OCI-LY3 (cell line): ENCODE measurements at regions not wholly inside any gene's neighbourhood (a gene's known extent, or its start where the extent isn't known, plus 50 kb on each side); places are given as distances from the start of the nearest gene placed in this dataset.

Experiments
- H2AFZ ChIP-seq: fragments of 200-600, 300-600 bp; shearing (Covaris generic); 2 replicates; pipeline ENCODE4 v1.6.0; 2014; ENCODE audit warnings: antibody characterized with exemption, low read depth, low read length
- H3K27ac ChIP-seq: fragments of 200-600, 300-600 bp; sonication (generic); 2 replicates; pipeline ENCODE4 v1.5.1; 2014; ENCODE audit warnings: mild to moderate bottlenecking, low read length, moderate library complexity, mixed read lengths
- H3K27me3 ChIP-seq: fragments of 200-600, 300-600 bp; sonication (generic); 2 replicates; pipeline ENCODE4 v1.6.1; 2014; ENCODE audit warnings: low read depth, low read length, mixed read lengths
- H3K36me3 ChIP-seq: fragments of 200-600, 300-600 bp; sonication (generic); replicated peaks from 2 replicates; pipeline ENCODE3; 2014; ENCODE audit warnings: low read depth, low read length, mixed read lengths
- H3K4me1 ChIP-seq: fragments of 300-600, 200-600 bp; sonication (generic); 2 replicates; pipeline ENCODE4 v1.6.1; 2014; ENCODE audit warnings: low read length, mixed read lengths
- H3K4me2 ChIP-seq: fragments of 200-600, 300-600 bp; sonication (generic); 2 replicates; pipeline ENCODE4 v1.6.1; 2014; ENCODE audit warnings: low read length, mixed read lengths
- H3K4me3 ChIP-seq: fragments of 300-600, 200-600 bp; sonication (generic); 2 replicates; pipeline ENCODE4 v1.5.1; 2014; ENCODE audit warnings: antibody characterized with exemption, mild to moderate bottlenecking, low read length, moderate library complexity
- H3K79me2 ChIP-seq: fragments of 300-600, 200-600 bp; shearing (Covaris generic); 2 replicates; pipeline ENCODE4 v1.6.1; 2014; ENCODE audit warnings: mild to moderate bottlenecking, low read length, mixed read lengths
- H3K9ac ChIP-seq: fragments of 300-600, 200-600 bp; shearing (Covaris generic); 2 replicates; pipeline ENCODE4 v1.6.0; 2014; ENCODE audit warnings: mild to moderate bottlenecking, low read length, moderate library complexity
- H3K9me3 ChIP-seq: fragments of 200-600, 300-600 bp; shearing (Covaris generic); 2 replicates; pipeline ENCODE4 v1.6.1; 2014; ENCODE audit warnings: low read length, mixed read lengths; ENCODE audit not compliant: insufficient read depth
- H4K20me1 ChIP-seq: fragments of 200-600, 300-600 bp; sonication (generic); 2 replicates; pipeline ENCODE4 v1.6.1; 2016; ENCODE audit warnings: low read length, mixed read lengths; ENCODE audit not compliant: insufficient read depth
- EZH2phosphoT487 ChIP-seq: fragments of 200-600 bp; shearing (Covaris generic); IDR thresholded peaks from 2 replicates; pipeline ENCODE4 v1.6.1; 2018; ENCODE audit warnings: antibody characterized with exemption, mixed run types, low read depth
- TF ChIP-seq, protein P1 (sequence below): fragments of 200-600, 300-600 bp; sonication (generic); IDR thresholded peaks from 2 replicates; pipeline ENCODE4 v1.5.1; 2014; ENCODE audit warnings: antibody characterized with exemption, low read length, low read depth

DNA sequence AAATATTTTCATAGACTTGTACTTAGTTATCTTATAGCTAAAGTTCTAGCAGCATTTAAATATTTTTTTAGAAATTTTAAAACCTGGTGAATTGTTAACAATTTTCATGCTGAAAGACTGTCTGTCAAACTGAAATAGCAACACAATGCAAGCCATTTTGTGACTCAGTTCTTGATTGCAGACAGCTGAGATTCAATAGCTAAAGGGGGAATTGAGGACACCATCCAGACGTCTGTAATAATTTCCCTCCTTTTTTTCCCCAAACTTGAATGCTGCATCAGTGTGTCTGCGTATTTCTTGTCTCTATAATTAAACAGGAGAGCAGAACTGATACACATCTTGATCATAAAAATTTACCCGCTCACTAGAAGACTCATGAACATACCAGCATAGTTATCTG is 468.3 kb downstream of the GBE1 start:
- H4K20me1 ChIP-seq = no peaks in the 10 kb centered on the region
- H3K36me3 ChIP-seq = no peaks in the 10 kb centered on the region
- no peak overlapping the region for H3K4me3 ChIP-seq
- H3K9ac ChIP-seq = no peak overlapping the region
- no peak overlapping the region for H2AFZ ChIP-seq
- H3K27ac ChIP-seq = no peak overlapping the region
- no peak overlapping the region for H3K4me2 ChIP-seq
- H3K27me3 ChIP-seq = no peaks in the 10 kb centered on the region
- no peaks in the 10 kb centered on the region for H3K9me3 ChIP-seq
- TF ChIP-seq EZH2phosphoT487 = no peak
- TF ChIP-seq, protein P1, sequence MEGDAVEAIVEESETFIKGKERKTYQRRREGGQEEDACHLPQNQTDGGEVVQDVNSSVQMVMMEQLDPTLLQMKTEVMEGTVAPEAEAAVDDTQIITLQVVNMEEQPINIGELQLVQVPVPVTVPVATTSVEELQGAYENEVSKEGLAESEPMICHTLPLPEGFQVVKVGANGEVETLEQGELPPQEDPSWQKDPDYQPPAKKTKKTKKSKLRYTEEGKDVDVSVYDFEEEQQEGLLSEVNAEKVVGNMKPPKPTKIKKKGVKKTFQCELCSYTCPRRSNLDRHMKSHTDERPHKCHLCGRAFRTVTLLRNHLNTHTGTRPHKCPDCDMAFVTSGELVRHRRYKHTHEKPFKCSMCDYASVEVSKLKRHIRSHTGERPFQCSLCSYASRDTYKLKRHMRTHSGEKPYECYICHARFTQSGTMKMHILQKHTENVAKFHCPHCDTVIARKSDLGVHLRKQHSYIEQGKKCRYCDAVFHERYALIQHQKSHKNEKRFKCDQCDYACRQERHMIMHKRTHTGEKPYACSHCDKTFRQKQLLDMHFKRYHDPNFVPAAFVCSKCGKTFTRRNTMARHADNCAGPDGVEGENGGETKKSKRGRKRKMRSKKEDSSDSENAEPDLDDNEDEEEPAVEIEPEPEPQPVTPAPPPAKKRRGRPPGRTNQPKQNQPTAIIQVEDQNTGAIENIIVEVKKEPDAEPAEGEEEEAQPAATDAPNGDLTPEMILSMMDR = no peak
- no peaks in the 10 kb centered on the region for H3K4me1 ChIP-seq
- no peaks in the 10 kb centered on the region for H3K79me2 ChIP-seq

DNA sequence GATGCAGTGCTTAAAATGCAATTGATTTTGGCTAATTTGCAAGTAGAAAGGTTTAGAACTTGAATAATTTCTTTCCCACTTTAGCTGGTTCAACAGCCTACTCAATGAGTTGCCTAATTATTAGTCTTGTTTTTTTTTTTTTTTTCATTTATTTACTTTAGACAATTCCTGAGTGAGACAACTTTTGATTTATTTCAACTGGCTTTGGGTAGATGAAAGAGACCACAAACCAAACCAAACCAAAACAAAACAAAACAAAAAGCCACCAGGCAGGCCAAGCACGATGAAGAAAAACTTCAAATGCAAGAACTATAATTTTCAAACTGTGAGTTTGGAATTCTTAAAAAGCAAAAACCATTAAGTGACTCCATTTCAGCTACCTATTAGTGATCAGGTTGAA is 469.9 kb downstream of the GBE1 start:
- no peaks in the 10 kb centered on the region for H3K79me2 ChIP-seq
- no peak overlapping the region for H2AFZ ChIP-seq
- no peaks in the 10 kb centered on the region for H4K20me1 ChIP-seq
- H3K9me3 ChIP-seq = no peaks in the 10 kb centered on the region
- H3K9ac ChIP-seq = no peak overlapping the region
- H3K36me3 ChIP-seq = no peaks in the 10 kb centered on the region
- H3K27ac ChIP-seq = no peak overlapping the region
- H3K4me2 ChIP-seq = no peak overlapping the region
- H3K4me3 ChIP-seq = no peak overlapping the region
- no peaks in the 10 kb centered on the region for H3K27me3 ChIP-seq
- H3K4me1 ChIP-seq = no peaks in the 10 kb centered on the region
- TF ChIP-seq, protein P1 = no peak
- TF ChIP-seq EZH2phosphoT487 = no peak

GRCh38 chr3:81289676-81290075 is 471.8 kb downstream of the GBE1 start:
- no peaks in the 10 kb centered on the region for H3K9me3 ChIP-seq
- H3K4me2 ChIP-seq = no peak overlapping the region
- no peaks in the 10 kb centered on the region for H3K79me2 ChIP-seq
- no peak overlapping the region for H3K27ac ChIP-seq
- TF ChIP-seq EZH2phosphoT487 = no peak
- TF ChIP-seq, protein P1 = no peak
- no peak overlapping the region for H2AFZ ChIP-seq
- H3K36me3 ChIP-seq = no peaks in the 10 kb centered on the region
- no peaks in the 10 kb centered on the region for H3K4me1 ChIP-seq
- no peak overlapping the region for H3K4me3 ChIP-seq
- H3K27me3 ChIP-seq = no peaks in the 10 kb centered on the region
- H4K20me1 ChIP-seq = no peaks in the 10 kb centered on the region
- H3K9ac ChIP-seq = no peak overlapping the region

DNA sequence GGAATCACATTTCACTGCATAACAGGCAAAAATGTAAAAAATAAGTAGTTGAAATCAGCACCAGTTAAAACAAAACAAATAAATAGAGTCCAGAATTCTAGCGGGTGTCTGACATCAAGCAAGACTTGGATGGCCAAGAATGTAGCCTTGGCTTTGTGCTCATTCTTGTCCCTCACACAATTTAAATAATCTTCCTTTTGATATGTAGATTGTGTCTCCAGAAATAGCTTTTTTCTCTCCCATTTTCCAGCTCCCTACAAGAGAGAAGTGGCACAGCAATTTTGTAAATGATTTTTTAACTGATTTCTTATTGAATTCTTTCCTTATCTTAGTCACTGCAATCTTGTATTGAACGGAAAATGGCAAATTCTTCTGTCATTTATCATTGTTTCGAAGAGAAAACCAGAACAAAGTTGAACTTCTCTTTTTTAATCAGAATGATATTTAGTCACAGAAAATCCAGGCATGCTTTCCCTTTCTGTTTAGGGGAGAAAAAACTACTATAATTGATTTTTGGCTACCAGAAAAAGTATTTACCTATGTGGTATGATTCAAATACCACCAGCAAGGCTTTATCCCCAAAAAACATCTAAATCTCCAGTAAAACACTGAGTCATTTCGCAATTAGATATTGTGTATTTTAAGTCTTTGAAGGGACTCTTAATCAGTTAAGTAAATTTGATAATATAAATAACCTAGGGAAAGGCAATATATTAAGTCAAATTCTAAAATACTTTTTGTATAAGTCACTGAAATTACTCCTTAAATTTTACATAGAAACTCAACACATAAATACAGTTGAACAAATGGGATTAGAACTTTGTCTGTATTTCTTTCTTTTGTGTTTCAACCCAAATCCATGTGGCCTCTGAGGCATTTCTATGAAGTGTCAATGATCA is 481.7 kb downstream of the GBE1 start:
- Histone ChIP-seq H2AFZ (no peak overlapping the region), H4K20me1 (no peaks in the 10 kb centered on the region), H3K27ac (no peak overlapping the region), H3K4me3 (no peak overlapping the region), H3K27me3 (no peaks in the 10 kb centered on the region), H3K4me2 (no peak overlapping the region), H3K79me2 (no peaks in the 10 kb centered on the region), H3K9me3 (no peaks in the 10 kb centered on the region), H3K9ac (no peak overlapping the region), H3K4me1 (no peaks in the 10 kb centered on the region), H3K36me3 (no peaks in the 10 kb centered on the region)
- TF ChIP-seq EZH2phosphoT487 = no peak
